Left lung (tissue), 4 donors: ENCODE measurements at regions not wholly inside any gene's neighbourhood (a gene's known extent, or its start where the extent isn't known, plus 50 kb on each side); places are given as distances from the start of the nearest gene placed in this dataset.

Source experiments
- ATAC-seq: fragments of 200-7000 bp; cut with Tn5 transposase; one replicate; pipeline ENCODE4 v1.9.1; 2020; ENCODE audit warnings: moderate library complexity
- DNase-seq, 4 donors: peaks; one replicate each; pipeline ENCODE4 v3.0.0-alpha.2; 2013 to 2020
- H3K27ac ChIP-seq, 2 donors: fragments of 200-600 bp; sonication (generic) in 1 of 2; one replicate each; pipeline versions ENCODE4 v1.5.0 to v1.8.0; 2020 to 2021
- H3K27me3 ChIP-seq, 2 donors: fragments of 200-600 bp; sonication (generic) in 1 of 2; one replicate each; pipeline versions ENCODE4 v1.5.0 to v1.8.0; 2020 to 2021
- H3K36me3 ChIP-seq, 2 donors: fragments of 200-600 bp; sonication (generic) in 1 of 2; one replicate each; pipeline versions ENCODE4 v1.5.0 to v1.8.0; 2020 to 2021
- H3K4me1 ChIP-seq, 2 donors: fragments of 200-600 bp; one replicate each; pipeline ENCODE4 v1.8.0; 2021
- H3K4me3 ChIP-seq, 2 donors: fragments of 200-600 bp; sonication (generic) in 1 of 2; one replicate each; pipeline versions ENCODE4 v1.5.0 to v1.8.0; 2020 to 2021; ENCODE audit warnings: mild to moderate bottlenecking in 1 of 2
- H3K9me3 ChIP-seq, 2 donors: fragments of 200-600 bp; sonication (generic) in 1 of 2; one replicate each; pipeline versions ENCODE4 v1.5.0 to v1.8.0; 2020 to 2021
- CTCF ChIP-seq, 2 donors: fragments of 200-600 bp; sonication (generic) in 1 of 2; IDR thresholded peaks; one replicate each; pipeline versions ENCODE4 v1.5.0 to v1.8.0; 2021; ENCODE audit warnings: antibody characterized with exemption in 2 of 2
- intact Hi-C, 2 donors: fragments of 100-400 bp; cut with DNase I; formaldehyde crosslinking; loops; one replicate each; pipeline versions ENCODE4 v1.11.2 to v1.14.2; 2022
- donor health status: DM: no; HTN: yes; CAD: no.
- donor health status: DM: no; HTN: no; CAD: no.

- Histone ChIP-seq H3K27me3 (no peaks in the 10 kb centered on the region), H3K4me3 (no peak overlapping the region), H3K9me3 (no peaks in the 10 kb centered on the region), H3K27ac (no peak overlapping the region), H3K36me3 (no peaks in the 10 kb centered on the region), H3K4me1 (no peaks in the 10 kb centered on the region)
- ATAC-seq = no peak
- intact Hi-C loops = no loop called here
- TF ChIP-seq CTCF (IDR thresholded peaks at IDR 0.05) = no peak
- no peak for DNase-seq
Observed at GRCh38 chr7:12474035-12474434, 70.4 kb upstream of the VWDE start.

GRCh38 chr7:12475362-12476063, 71.8 kb upstream of the VWDE start:
- no peaks in the 10 kb centered on the region for H3K27me3 ChIP-seq
- H3K4me1 ChIP-seq = no peaks in the 10 kb centered on the region
- DNase-seq (peak in 1 of 4 donors; percentile 16), ATAC-seq (no peak)
- H3K27ac ChIP-seq = no peak overlapping the region
- H3K36me3 ChIP-seq = no peaks in the 10 kb centered on the region
- intact Hi-C loops = no loop called here
- no peaks in the 10 kb centered on the region for H3K9me3 ChIP-seq
- TF ChIP-seq CTCF (IDR thresholded peaks at IDR 0.05) = no peak
- H3K4me3 ChIP-seq = no peak overlapping the region

- Histone ChIP-seq H3K9me3 (no peaks in the 10 kb centered on the region), H3K4me1 (no peaks in the 10 kb centered on the region), H3K4me3 (no peak overlapping the region), H3K27me3 (no peaks in the 10 kb centered on the region), H3K36me3 (no peaks in the 10 kb centered on the region), H3K27ac (no peak overlapping the region)
- intact Hi-C loops = no loop called here
- no peak for TF ChIP-seq CTCF (IDR thresholded peaks at IDR 0.05)
- no peak for DNase-seq
- ATAC-seq = no peak
Observed at GRCh38 chr7:12477620-12478019, 74.0 kb upstream of the VWDE start.

GRCh38 chr7:12481722-12482121, 78.1 kb upstream of the VWDE start:
- Histone ChIP-seq H3K27ac (no peak overlapping the region), H3K36me3 (no peaks in the 10 kb centered on the region), H3K4me3 (no peak overlapping the region), H3K9me3 (no peaks in the 10 kb centered on the region), H3K4me1 (no peaks in the 10 kb centered on the region), H3K27me3 (no peaks in the 10 kb centered on the region)
- no peak for TF ChIP-seq CTCF (IDR thresholded peaks at IDR 0.05)
- DNase-seq (no peak), ATAC-seq (peak; percentile 46)
- intact Hi-C loops = no loop called here

GRCh38 chr7:12485845-12486244, 82.2 kb upstream of the VWDE start:
- TF ChIP-seq CTCF (IDR thresholded peaks at IDR 0.05) = no peak
- intact Hi-C loops = no loop called here
- H3K27me3 ChIP-seq = no peaks in the 10 kb centered on the region
- no peak for ATAC-seq
- H3K4me3 ChIP-seq = no peak overlapping the region
- no peaks in the 10 kb centered on the region for H3K4me1 ChIP-seq
- no peaks in the 10 kb centered on the region for H3K9me3 ChIP-seq
- H3K27ac ChIP-seq = no peak overlapping the region
- DNase-seq = no peak
- H3K36me3 ChIP-seq = no peaks in the 10 kb centered on the region
